NT2/D1 (cell line): ENCODE measurements at regions not wholly inside any gene's neighbourhood (a gene's known extent, or its start where the extent isn't known, plus 50 kb on each side); places are given as distances from the start of the nearest gene placed in this dataset.

Source experiments
- YY1 ChIP-seq: IDR thresholded peaks from 2 replicates; pipeline ENCODE4 v1.6.1; 2011; ENCODE audit not compliant: insufficient read length, insufficient read depth
- ZNF274 ChIP-seq: IDR thresholded peaks from 2 replicates; pipeline ENCODE4 v1.6.1; 2011; ENCODE audit warnings: mild to moderate bottlenecking, low read depth, low read length

DNA sequence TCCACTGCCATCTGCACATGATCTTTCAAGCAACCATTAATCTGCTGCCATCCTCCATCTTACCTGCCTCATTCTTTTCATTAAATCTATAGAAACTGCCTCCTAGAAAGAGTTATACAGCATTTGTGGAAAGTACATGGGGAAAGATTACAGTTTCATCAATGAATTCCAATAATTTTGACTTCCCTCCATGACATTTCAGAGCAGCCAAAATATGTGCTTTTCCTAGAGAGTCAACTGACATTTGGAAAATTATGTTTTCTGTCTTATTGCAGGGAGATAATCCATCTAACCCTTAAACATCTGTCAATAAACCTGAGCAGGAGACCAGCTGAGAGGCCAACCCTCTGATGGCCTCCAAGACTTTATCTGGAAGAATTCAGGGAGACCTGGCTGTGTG, 147.0 kb upstream of the CDH5 start:
- no peak for TF ChIP-seq YY1
- no peak for TF ChIP-seq ZNF274
